CD4-positive, CD25-positive, alpha-beta regulatory T cell (primary cell): ENCODE measurements at regions not wholly inside any gene's neighbourhood (a gene's known extent, or its start where the extent isn't known, plus 50 kb on each side); places are given as distances from the start of the nearest gene placed in this dataset.

Source experiments
- ATAC-seq, 2 donors: fragments of 150-1000 bp; cut with Tn5 transposase; one replicate each; pipeline ENCODE4 v1.10.0; 2021; ENCODE audit warnings: low read depth in 2 of 2, moderate number of reproducible peaks in 2 of 2, moderate library complexity in 1 of 2
- DNase-seq, 3 donors: peaks; one replicate each; pipeline versions ENCODE4 v3.0.0 to v3.0.0-alpha.2; 2012 to 2022; ENCODE audit warnings: mixed read lengths in 1 of 3
- H3K27ac ChIP-seq: one replicate; pipeline ENCODE4 v1.7.0; 2013; ENCODE audit warnings: mild to moderate bottlenecking, low read length; ENCODE audit not compliant: insufficient read depth, poor library complexity, severe bottlenecking
- H3K27me3 ChIP-seq: one replicate; pipeline ENCODE4 v1.7.0; 2013; ENCODE audit warnings: low read length; ENCODE audit not compliant: control insufficient read depth, insufficient read depth
- H3K36me3 ChIP-seq: one replicate; pipeline ENCODE4 v1.7.0; 2013; ENCODE audit warnings: mild to moderate bottlenecking, low read length, moderate library complexity; ENCODE audit not compliant: control insufficient read depth, insufficient read depth
- H3K4me1 ChIP-seq: 2 replicates; pipeline ENCODE4 v1.7.0; 2013; ENCODE audit warnings: mild to moderate bottlenecking, low read length; ENCODE audit not compliant: insufficient read depth, control insufficient read depth, poor library complexity, severe bottlenecking
- H3K4me3 ChIP-seq: one replicate; pipeline ENCODE4 v1.7.0; 2013; ENCODE audit warnings: low read depth, mild to moderate bottlenecking, low read length, moderate library complexity
- H3K9me3 ChIP-seq, 2 experiments: 1 replicate in 1 of 2; 2 replicates in 1 of 2; pipeline ENCODE4 v1.7.0; 2013; ENCODE audit warnings: low read length in 2 of 2, mild to moderate bottlenecking in 1 of 2, moderate library complexity in 1 of 2; ENCODE audit not compliant: control insufficient read depth in 2 of 2
- H3K27ac Mint-ChIP-seq, 3 donors: one replicate each; pipeline ENCODE4 v1.8.0; 2020 to 2022; ENCODE audit warnings: mild to moderate bottlenecking in 3 of 3, mixed read lengths in 3 of 3, moderate library complexity in 2 of 3
- H3K27me3 Mint-ChIP-seq: one replicate; pipeline ENCODE4 v1.8.0; 2022; ENCODE audit warnings: mild to moderate bottlenecking, mixed read lengths
- H3K36me3 Mint-ChIP-seq: one replicate; pipeline ENCODE4 v1.8.0; 2020; ENCODE audit warnings: mixed read lengths
- H3K4me1 Mint-ChIP-seq, 4 donors: one replicate each; pipeline ENCODE4 v1.8.0; 2020 to 2022; ENCODE audit warnings: mixed read lengths in 4 of 4, mild to moderate bottlenecking in 1 of 4
- H3K4me3 Mint-ChIP-seq, 4 donors: one replicate each; pipeline ENCODE4 v1.8.0; 2020 to 2022; ENCODE audit warnings: mild to moderate bottlenecking in 4 of 4, mixed read lengths in 4 of 4, moderate library complexity in 3 of 4
- H3K9me3 Mint-ChIP-seq, 7 donors: one replicate each; pipeline ENCODE4 v1.8.0; 2020 to 2022; ENCODE audit warnings: mixed read lengths in 7 of 7, mild to moderate bottlenecking in 3 of 7, moderate library complexity in 2 of 7

- H3K27me3 Mint-ChIP-seq = no peaks in the 10 kb centered on the region
- Histone ChIP-seq H3K27me3 (no peaks in the 10 kb centered on the region), H3K27ac (no peak overlapping the region), H3K36me3 (no peaks in the 10 kb centered on the region), H3K9me3 (peaks cover 0 to 4% of the 10 kb centered on the region in 2 experiments), H3K4me3 (no peak overlapping the region), H3K4me1 (no peaks in the 10 kb centered on the region)
- no peak for DNase-seq
- no peaks in the 10 kb centered on the region for H3K36me3 Mint-ChIP-seq
- H3K9me3 Mint-ChIP-seq = peaks cover 0 to 13% (median 5%) of the 10 kb centered on the region in 7 donors
- ATAC-seq = no peak
- H3K27ac Mint-ChIP-seq = no peak overlapping the region
- no peaks in the 10 kb centered on the region for H3K4me1 Mint-ChIP-seq
- H3K4me3 Mint-ChIP-seq = no peak overlapping the region
These were observed 426.4 kb upstream of the LUZP2 start for GRCh38 chr11:24070435-24070834.

GRCh38 chr11:24078018-24078417 lies 418.8 kb upstream of the LUZP2 start:
- no peaks in the 10 kb centered on the region for H3K4me1 Mint-ChIP-seq
- H3K4me1 ChIP-seq = no peaks in the 10 kb centered on the region
- H3K27me3 ChIP-seq = no peaks in the 10 kb centered on the region
- no peak for ATAC-seq
- no peak overlapping the region for H3K4me3 ChIP-seq
- H3K27ac Mint-ChIP-seq = no peak overlapping the region
- no peaks in the 10 kb centered on the region for H3K36me3 ChIP-seq
- H3K9me3 Mint-ChIP-seq = peaks cover 1 to 17% (median 6%) of the 10 kb centered on the region in 7 donors
- H3K27me3 Mint-ChIP-seq = no peaks in the 10 kb centered on the region
- H3K36me3 Mint-ChIP-seq = no peaks in the 10 kb centered on the region
- no peaks in the 10 kb centered on the region for H3K9me3 ChIP-seq
- no peak overlapping the region for H3K27ac ChIP-seq
- no peak overlapping the region for H3K4me3 Mint-ChIP-seq
- no peak for DNase-seq

GRCh38 chr11:24082241-24082640 lies 414.6 kb upstream of the LUZP2 start:
- no peak overlapping the region for H3K4me3 Mint-ChIP-seq
- H3K36me3 ChIP-seq = no peaks in the 10 kb centered on the region
- no peaks in the 10 kb centered on the region for H3K27me3 Mint-ChIP-seq
- H3K9me3 ChIP-seq = peaks cover 4 to 9% of the 10 kb centered on the region in 2 experiments
- H3K4me1 ChIP-seq = no peaks in the 10 kb centered on the region
- DNase-seq = no peak
- H3K36me3 Mint-ChIP-seq = no peaks in the 10 kb centered on the region
- H3K4me3 ChIP-seq = no peak overlapping the region
- ATAC-seq = no peak
- no peaks in the 10 kb centered on the region for H3K4me1 Mint-ChIP-seq
- no peak overlapping the region for H3K27ac Mint-ChIP-seq
- H3K27ac ChIP-seq = no peak overlapping the region
- no peaks in the 10 kb centered on the region for H3K27me3 ChIP-seq
- H3K9me3 Mint-ChIP-seq = peaks cover 0 to 32% (median 7%) of the 10 kb centered on the region in 7 donors

- no peak for DNase-seq
- Mint-ChIP-seq H3K36me3 (no peaks in the 10 kb centered on the region), H3K4me1 (no peaks in the 10 kb centered on the region), H3K27me3 (no peaks in the 10 kb centered on the region), H3K9me3 (peaks cover 3 to 32% (median 8%) of the 10 kb centered on the region in 7 donors), H3K4me3 (no peak overlapping the region), H3K27ac (no peak overlapping the region)
- H3K4me1 ChIP-seq = no peaks in the 10 kb centered on the region
- H3K9me3 ChIP-seq = peaks cover 4 to 9% of the 10 kb centered on the region in 2 experiments
- ATAC-seq = no peak
- no peak overlapping the region for H3K4me3 ChIP-seq
- H3K27me3 ChIP-seq = no peaks in the 10 kb centered on the region
- no peak overlapping the region for H3K27ac ChIP-seq
- no peaks in the 10 kb centered on the region for H3K36me3 ChIP-seq
These were observed 414.0 kb upstream of the LUZP2 start for GRCh38 chr11:24082860-24083259.

- Histone ChIP-seq H3K27me3 (no peaks in the 10 kb centered on the region), H3K9me3 (peaks cover 4 to 9% of the 10 kb centered on the region in 2 experiments), H3K36me3 (no peaks in the 10 kb centered on the region), H3K27ac (no peak overlapping the region), H3K4me1 (no peaks in the 10 kb centered on the region), H3K4me3 (no peak overlapping the region)
- no peaks in the 10 kb centered on the region for H3K4me1 Mint-ChIP-seq
- H3K27ac Mint-ChIP-seq = no peak overlapping the region
- ATAC-seq = no peak
- H3K9me3 Mint-ChIP-seq = peaks cover 3 to 28% (median 7%) of the 10 kb centered on the region in 7 donors
- no peak overlapping the region for H3K4me3 Mint-ChIP-seq
- no peaks in the 10 kb centered on the region for H3K36me3 Mint-ChIP-seq
- H3K27me3 Mint-ChIP-seq = no peaks in the 10 kb centered on the region
- no peak for DNase-seq
These were observed 411.9 kb upstream of the LUZP2 start for GRCh38 chr11:24084956-24085355.

GRCh38 chr11:24086921-24087320 lies 409.9 kb upstream of the LUZP2 start:
- peak overlapping the region in 1 of 4 donors; percentile 69 for H3K4me3 Mint-ChIP-seq
- H3K4me1 Mint-ChIP-seq = no peaks in the 10 kb centered on the region
- Histone ChIP-seq H3K4me1 (no peaks in the 10 kb centered on the region), H3K27me3 (no peaks in the 10 kb centered on the region), H3K36me3 (no peaks in the 10 kb centered on the region), H3K4me3 (no peak overlapping the region), H3K27ac (no peak overlapping the region), H3K9me3 (peaks cover 4 to 9% of the 10 kb centered on the region in 2 experiments)
- ATAC-seq (no peak), DNase-seq (no peak)
- H3K36me3 Mint-ChIP-seq = no peaks in the 10 kb centered on the region
- H3K9me3 Mint-ChIP-seq = peaks cover 3 to 29% (median 5%) of the 10 kb centered on the region in 7 donors
- H3K27me3 Mint-ChIP-seq = no peaks in the 10 kb centered on the region
- H3K27ac Mint-ChIP-seq = no peak overlapping the region

DNA sequence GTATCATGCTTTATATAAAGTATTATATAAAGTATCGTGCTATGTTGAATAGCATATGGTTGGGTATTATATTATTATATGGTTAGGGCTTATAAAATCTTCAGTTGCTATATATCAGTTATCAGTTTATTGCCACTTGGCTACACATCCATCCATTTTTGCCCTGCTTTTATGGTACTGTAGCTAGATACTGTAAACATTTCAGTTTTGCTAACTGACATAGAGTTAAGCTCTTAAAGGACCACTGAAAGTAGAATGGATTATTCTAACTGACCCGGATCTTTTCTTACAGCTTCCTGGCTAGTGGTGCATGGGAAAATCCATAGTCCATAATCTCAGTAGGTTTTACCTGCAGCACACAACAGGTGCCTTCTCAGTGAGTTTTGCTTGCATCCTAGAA lies 405.3 kb upstream of the LUZP2 start:
- Histone ChIP-seq H3K36me3 (no peaks in the 10 kb centered on the region), H3K27me3 (no peaks in the 10 kb centered on the region), H3K27ac (no peak overlapping the region), H3K9me3 (peaks cover 0 to under 1% of the 10 kb centered on the region in 2 experiments), H3K4me1 (no peaks in the 10 kb centered on the region), H3K4me3 (no peak overlapping the region)
- H3K27ac Mint-ChIP-seq = no peak overlapping the region
- H3K4me3 Mint-ChIP-seq = no peak overlapping the region
- H3K9me3 Mint-ChIP-seq = peaks cover 3 to 27% (median 6%) of the 10 kb centered on the region in 7 donors
- no peaks in the 10 kb centered on the region for H3K27me3 Mint-ChIP-seq
- no peaks in the 10 kb centered on the region for H3K36me3 Mint-ChIP-seq
- no peak for DNase-seq
- no peak for ATAC-seq
- H3K4me1 Mint-ChIP-seq = no peaks in the 10 kb centered on the region

DNA sequence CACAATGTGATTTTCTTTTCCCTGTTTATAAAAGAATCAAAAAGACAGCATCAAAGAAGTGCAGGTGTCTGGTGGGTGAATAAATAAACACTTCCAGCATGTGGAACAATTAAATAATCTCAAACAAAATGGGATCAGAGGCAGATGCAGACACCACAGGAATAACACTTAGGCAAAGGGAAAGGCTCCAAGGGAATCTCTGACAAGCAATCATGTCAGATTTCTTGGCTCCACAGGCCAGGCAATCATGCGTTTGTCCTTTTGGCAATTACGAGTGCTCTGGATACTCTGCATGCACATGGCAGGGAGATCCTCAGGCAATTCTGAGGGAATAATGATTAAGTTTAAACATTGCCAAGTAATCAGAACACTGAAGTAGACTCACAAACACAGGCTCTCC lies 403.5 kb upstream of the LUZP2 start:
- no peaks in the 10 kb centered on the region for H3K36me3 ChIP-seq
- DNase-seq (no peak), ATAC-seq (no peak)
- Mint-ChIP-seq H3K36me3 (no peaks in the 10 kb centered on the region), H3K9me3 (peaks cover 0 to 23% (median 8%) of the 10 kb centered on the region in 7 donors), H3K27ac (no peak overlapping the region), H3K4me1 (no peaks in the 10 kb centered on the region), H3K27me3 (no peaks in the 10 kb centered on the region), H3K4me3 (no peak overlapping the region)
- no peak overlapping the region for H3K27ac ChIP-seq
- H3K27me3 ChIP-seq = no peaks in the 10 kb centered on the region
- no peaks in the 10 kb centered on the region for H3K4me1 ChIP-seq
- no peaks in the 10 kb centered on the region for H3K9me3 ChIP-seq
- H3K4me3 ChIP-seq = no peak overlapping the region
